ENCODE measurements at regions not wholly inside any gene's neighbourhood (a gene's known extent, or its start where the extent isn't known, plus 50 kb on each side); places are given as distances from the start of the nearest gene placed in this dataset.

GRCh38 chr1:87922885-87923284 is 594.2 kb downstream of the LMO4 start:
- no peak for DNase-seq

GRCh38 chr1:87926131-87926830 is 597.6 kb downstream of the LMO4 start:
- DNase-seq, result no peak

GRCh38 chr1:87926921-87927320 is 598.2 kb downstream of the LMO4 start:
- DNase-seq, result no peak

DNA sequence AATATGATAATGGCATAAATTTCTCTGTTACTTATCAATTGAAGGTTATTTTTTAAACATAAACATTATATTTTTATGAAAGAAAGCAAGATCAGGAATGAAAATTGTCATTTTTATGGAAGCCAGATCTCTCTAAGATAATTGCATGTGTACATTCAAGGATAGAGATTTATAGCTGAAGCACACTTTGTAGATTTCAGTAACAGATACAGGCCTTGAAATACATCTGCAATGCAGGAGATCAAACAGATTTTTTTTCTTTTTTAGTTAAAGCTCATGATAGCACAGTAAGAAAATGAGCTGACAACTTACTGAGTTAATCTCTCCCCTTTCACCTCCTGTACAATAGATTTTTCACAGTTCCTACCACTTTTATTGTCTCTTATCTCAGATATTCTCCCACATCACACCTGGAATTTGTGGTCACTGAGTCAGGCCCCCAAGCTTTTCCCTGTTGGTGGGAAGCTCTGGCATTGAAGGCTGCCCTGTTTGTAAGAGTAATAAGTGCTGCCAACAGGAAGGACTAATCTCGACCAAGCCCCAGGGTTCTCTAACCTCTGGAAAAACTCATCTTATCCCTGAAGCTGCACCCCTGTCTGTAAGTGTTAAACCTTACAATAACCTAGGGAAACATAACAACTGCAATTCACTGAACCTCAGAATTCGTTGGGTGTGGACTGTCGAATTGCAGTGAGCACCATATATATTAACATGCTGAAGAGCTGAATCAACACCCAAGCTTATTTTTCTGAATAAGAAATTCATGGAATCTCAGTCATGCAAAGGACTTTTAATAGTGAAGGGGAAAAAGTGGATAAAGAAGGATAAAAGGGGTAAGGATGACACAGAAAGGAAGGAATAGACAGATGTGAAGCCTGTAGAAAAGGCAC is 599.0 kb downstream of the LMO4 start:
- no peak for DNase-seq

GRCh38 chr1:87928623-87929022 is 599.9 kb downstream of the LMO4 start:
- DNase-seq, result no peak

GRCh38 chr1:87929906-87930305 is 601.2 kb downstream of the LMO4 start:
- DNase-seq, result no peak

- no peak for DNase-seq
These were observed 602.1 kb downstream of the LMO4 start for GRCh38 chr1:87930796-87931195.

- DNase-seq, result no peak
These were observed 604.5 kb downstream of the LMO4 start for GRCh38 chr1:87933171-87933570.

- no peak for DNase-seq
These were observed 606.5 kb downstream of the LMO4 start for GRCh38 chr1:87935130-87935529.

DNA sequence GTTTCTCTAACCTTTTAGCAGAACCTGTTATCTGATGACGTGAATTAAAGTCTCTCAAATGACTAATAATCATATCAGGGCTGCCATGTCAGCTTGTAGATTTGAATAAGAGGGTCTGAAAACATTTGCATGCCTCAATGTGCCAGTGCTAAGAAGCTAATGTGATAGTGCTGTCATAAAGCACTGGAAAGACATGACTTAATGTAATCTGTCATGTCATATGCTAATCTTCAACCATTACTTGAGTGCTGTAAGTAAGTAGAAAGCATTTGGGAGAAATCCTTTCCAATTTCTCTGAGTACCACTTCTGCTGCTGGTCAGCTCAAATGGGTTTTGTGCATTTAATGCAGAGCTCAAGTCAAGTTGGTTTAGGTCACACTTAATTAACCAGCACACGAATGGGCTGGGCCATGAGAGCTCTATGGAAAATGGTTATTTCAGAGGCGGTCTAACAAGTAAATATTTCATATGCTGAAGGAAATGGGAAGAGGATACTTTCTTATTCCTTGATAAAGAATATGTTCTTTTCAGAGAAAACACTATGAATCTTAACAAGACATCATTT is 609.2 kb downstream of the LMO4 start:
- DNase-seq, result no peak

DNA sequence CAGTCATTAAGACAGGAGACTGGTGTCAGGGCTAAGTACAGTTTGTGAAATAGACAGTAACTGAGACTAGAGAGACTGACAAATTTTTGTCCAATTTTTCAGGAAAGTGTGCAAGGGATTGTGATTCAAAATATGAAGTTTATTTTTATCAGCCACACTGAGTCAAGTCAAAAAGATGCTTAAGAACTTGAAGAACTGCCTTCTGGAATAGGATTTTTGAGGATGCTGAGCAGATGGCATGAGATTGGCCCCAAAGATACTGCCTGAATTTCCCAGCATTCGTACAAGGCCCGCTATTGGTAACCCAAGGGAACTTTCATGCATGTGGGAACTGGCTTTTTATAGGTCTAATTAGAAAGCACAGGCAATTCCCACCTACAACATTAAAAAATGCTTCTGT is 610.0 kb downstream of the LMO4 start:
- DNase-seq, result no peak

DNA sequence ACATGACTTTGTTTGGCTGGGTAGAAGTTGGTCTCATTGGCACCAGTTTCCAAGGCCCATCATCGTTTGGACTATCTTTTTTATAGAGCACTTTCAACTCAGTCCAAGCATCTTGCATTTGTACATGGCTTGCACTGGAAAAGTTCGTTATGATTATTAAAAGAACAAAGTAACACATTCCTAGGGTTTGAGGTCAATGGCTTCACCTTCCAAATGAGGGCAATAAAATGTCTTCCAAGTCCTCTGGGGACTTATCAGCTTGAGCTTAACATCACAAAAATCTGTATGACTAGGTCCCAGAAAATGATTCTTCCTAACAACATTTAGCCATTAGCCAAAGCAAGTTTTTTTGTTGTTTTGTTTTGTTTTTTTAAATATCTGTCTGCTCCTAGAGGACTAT is 610.8 kb downstream of the LMO4 start:
- DNase-seq, result no peak

- DNase-seq, result no peak
These were observed 611.7 kb downstream of the LMO4 start for GRCh38 chr1:87940421-87940820.

GRCh38 chr1:87941337-87941946 is 612.8 kb downstream of the LMO4 start:
- DNase-seq, result no peak

- no peak for DNase-seq
These were observed 613.5 kb downstream of the LMO4 start for GRCh38 chr1:87942165-87942564.

DNA sequence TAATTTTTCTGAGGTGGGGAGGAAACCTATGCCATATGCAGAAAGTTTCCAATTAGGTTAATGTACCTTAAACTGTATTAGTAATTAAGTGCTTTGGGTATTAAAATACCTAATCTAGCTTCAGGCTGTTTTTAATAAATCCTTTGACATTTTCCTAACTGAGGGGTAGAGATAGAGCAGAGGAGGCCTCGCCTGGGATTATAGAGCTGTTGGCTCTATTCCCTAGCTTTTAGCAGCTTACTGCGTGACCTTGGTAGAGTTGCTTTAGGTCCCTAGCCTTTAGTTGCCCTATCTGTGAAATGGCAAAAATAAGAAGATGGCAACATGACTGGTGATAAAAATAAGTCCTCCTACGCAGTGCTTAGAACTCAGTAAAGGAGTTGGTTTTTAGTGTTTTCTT is 621.0 kb downstream of the LMO4 start:
- no peak for DNase-seq

DNA sequence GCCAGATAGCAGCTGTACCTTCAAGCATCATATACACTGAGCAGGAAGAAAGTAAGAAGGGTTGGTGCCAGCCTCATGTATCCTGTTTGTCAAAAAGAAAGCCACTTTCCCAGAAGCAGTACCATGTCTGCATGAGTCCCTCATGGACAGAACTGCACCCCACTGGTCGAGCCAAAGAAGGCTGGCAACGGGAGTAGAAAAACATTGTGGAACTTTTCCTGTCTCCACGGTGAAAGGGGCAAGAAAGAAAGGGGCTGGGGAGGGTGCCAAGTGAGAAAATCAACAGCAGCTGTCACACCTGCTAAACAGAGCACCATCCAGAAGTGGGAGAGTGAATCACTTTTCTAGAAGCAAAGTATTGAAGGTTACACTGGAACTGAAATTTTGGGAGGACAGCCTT is 621.7 kb downstream of the LMO4 start:
- DNase-seq, result no peak

DNA sequence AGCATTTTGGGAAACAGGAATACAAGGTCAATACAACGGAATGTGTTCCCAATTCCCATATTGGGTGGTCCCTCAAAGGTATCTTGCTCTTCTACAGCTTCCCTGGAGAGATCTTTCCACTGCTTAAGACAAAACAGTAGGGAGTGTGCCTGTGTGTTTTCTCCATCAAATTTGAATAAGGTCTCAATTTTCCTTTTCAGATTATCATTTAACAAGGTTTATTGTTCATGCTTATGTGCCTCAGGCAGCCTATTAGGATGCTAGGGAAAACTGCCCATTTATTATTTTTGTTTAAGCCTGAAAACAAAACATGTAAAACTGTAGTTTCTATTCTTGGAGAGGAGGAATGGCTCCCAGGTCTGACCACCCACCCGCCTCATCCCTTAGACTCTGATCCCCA is 622.7 kb downstream of the LMO4 start:
- no peak for DNase-seq

DNA sequence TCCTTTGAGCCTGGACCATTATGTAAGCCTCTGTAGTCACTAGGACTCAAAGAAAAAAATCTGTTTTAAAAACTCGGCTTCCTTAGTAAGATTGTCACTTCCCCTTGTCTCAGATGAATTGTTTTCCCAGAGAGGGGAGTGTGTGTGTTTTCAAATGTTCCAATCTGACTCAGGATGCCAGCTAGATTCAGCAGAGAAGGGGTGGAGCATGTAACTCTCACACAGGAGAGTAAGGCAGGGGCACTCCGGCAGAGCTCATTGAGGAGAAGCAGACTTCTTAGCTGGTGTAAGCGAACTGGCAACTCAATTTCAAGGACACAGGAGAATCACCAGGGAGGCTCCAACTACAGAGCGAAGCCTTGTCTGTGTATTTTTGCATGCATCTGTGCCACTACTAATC is 623.2 kb downstream of the LMO4 start:
- no peak for DNase-seq

- no peak for DNase-seq
These were observed 624.4 kb downstream of the LMO4 start for GRCh38 chr1:87953121-87953520.

DNA sequence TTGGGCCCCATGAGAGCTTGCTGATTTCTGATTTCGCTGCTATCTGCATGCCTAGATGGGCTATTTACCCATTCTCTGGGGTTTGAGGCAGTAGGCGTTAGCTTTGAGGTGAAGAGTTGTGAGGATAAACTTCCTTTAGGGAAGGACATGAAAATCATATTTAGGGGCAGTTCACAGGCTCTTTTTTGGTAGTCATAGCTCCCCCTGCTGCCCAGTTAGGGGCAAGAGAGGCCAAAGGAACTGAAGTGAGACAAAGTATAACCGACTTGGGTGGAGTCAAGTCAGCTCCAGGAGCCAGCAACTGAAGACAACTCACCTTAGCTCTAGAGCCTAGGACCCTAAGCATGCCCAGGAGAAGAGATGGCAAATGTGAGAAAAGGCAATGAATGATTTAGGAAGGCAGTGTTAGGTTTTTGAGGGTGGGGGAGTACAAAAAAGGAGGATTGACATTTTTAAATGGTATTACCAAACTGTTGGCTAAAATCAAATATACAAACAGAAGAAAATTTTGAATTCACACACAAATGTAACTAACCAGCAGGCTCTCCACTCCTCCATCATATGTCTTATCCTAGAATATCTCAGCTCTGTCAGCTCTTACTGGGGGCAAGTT is 625.2 kb downstream of the LMO4 start:
- peak; percentile 54 to 71 for DNase-seq

- DNase-seq, result no peak
These were observed 626.4 kb downstream of the LMO4 start for GRCh38 chr1:87955038-87955437.
